ENCODE measurements at regions not wholly inside any gene's neighbourhood (a gene's known extent, or its start where the extent isn't known, plus 50 kb on each side); places are given as distances from the start of the nearest gene placed in this dataset.

DNA sequence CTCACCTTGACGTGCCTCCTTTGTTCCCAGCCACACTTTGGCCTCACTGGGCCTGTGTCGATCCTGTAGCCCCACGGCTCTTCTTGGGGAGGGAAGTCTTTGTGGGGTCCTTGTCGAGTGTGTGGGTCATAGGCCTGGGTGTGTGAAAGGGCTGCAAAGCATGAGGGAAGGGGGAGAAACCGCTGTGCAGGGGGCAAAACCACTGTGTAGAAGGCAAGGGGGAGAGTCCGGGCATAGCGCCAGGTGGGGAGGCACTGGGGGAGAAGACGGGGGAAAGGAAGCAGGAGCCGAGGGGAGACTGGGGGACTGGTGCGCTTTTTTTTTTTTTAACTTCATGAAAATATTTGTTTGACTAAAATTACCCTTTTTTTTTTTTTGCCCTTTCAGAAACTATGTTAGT, 65.1 kb upstream of the RASD2 start:
- no peaks in the 10 kb centered on the region for H3K9me3 ChIP-seq
- H3K27me3 ChIP-seq, result peaks cover 0 to 7% (median 0%) of the 10 kb centered on the region in 3 donors
- H3K36me3 ChIP-seq, result no peaks in the 10 kb centered on the region
- TF ChIP-seq POLR2AphosphoS5 (IDR thresholded peaks at IDR 0.05) (no peak), EP300 (IDR thresholded peaks at IDR 0.05) (no peak), POLR2A (IDR thresholded peaks at IDR 0.05) (no peak)
- TF ChIP-seq, protein P1, sequence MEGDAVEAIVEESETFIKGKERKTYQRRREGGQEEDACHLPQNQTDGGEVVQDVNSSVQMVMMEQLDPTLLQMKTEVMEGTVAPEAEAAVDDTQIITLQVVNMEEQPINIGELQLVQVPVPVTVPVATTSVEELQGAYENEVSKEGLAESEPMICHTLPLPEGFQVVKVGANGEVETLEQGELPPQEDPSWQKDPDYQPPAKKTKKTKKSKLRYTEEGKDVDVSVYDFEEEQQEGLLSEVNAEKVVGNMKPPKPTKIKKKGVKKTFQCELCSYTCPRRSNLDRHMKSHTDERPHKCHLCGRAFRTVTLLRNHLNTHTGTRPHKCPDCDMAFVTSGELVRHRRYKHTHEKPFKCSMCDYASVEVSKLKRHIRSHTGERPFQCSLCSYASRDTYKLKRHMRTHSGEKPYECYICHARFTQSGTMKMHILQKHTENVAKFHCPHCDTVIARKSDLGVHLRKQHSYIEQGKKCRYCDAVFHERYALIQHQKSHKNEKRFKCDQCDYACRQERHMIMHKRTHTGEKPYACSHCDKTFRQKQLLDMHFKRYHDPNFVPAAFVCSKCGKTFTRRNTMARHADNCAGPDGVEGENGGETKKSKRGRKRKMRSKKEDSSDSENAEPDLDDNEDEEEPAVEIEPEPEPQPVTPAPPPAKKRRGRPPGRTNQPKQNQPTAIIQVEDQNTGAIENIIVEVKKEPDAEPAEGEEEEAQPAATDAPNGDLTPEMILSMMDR (IDR thresholded peaks at IDR 0.05), result no peak
- intact Hi-C loops (cut with DNase I; ENCODE audit: low total_unique reads), result no loop called here
- DNase-seq, result no peak
- H3K4me1 ChIP-seq, result peaks cover 16 to 34% (median 25%) of the 10 kb centered on the region in 4 donors
- no peak overlapping the region for H3K27ac ChIP-seq
- H3K4me3 ChIP-seq, result no peak overlapping the region
- WGBS, 5 donors, result 46 to 58% (median 52%) methylated on average over 10 of the region's 10 CpGs

DNA sequence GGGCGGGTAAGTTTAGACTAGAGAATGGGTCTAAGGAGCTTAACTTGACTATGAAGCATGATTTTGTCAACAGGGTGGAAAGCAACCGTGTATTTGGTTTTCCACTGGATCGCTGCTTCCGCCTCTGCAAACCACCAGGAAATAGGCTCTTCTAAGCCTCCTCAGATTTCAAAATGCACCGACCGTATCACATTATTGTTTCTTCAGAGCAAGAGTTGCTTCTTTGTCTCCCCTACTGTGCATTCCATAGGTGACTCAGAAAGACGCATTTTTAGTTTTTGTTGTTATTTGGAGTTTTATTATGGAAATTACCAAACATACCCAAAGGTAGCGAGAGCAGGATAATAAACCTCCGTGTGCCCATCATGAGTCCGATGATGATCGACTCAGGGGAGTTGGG, 64.3 kb upstream of the RASD2 start:
- H3K4me3 ChIP-seq, result no peak overlapping the region
- H3K36me3 ChIP-seq, result no peaks in the 10 kb centered on the region
- peaks cover 23 to 42% (median 33%) of the 10 kb centered on the region in 4 donors for H3K4me1 ChIP-seq
- intact Hi-C loops (cut with DNase I; ENCODE audit: low total_unique reads), result no loop called here
- H3K27me3 ChIP-seq, result peaks cover 0 to 7% (median 0%) of the 10 kb centered on the region in 3 donors
- H3K9me3 ChIP-seq, result no peaks in the 10 kb centered on the region
- TF ChIP-seq POLR2AphosphoS5 (IDR thresholded peaks at IDR 0.05) (no peak), EP300 (IDR thresholded peaks at IDR 0.05) (no peak), POLR2A (IDR thresholded peaks at IDR 0.05) (no peak)
- TF ChIP-seq, protein P1 (IDR thresholded peaks at IDR 0.05), result no peak
- H3K27ac ChIP-seq, result no peak overlapping the region
- DNase-seq, result no peak
- 76 to 86% (median 82%) methylated on average over 11 of the region's 11 CpGs for WGBS, 5 donors

DNA sequence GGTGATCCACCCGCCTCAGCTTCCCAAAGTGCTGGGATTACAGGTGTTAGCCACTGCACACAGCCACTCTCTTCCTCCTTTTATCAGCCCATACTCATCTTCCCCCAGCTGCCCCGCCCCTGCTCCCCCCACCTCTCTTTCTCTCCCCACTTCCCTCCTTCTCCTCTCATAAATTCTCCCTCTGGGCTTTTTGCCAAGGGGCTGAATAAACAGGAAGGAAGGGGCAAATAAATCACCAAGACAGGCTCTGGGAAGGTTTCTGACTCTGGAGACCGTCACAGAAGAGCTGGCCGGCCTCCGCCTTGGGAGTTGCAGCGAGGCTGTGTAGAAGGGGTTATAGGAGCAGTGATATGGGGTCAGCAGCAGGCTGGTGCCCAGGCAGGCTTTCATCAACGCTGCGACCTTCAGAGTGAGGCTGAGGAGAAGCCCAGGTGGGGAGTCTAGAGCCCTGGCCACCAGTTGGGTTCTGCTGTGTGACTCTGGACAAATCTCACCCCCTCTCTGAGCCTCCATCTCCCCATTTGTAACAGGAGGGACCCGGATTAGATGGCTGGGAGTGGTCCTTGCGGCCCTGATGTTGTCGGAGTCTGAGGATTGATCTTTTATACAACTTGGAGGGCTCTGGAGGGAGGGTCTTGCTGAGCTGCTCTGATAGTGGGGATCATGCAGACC, 62.6 kb upstream of the RASD2 start:
- peaks cover 0 to 7% (median 0%) of the 10 kb centered on the region in 3 donors for H3K27me3 ChIP-seq
- H3K36me3 ChIP-seq, result no peaks in the 10 kb centered on the region
- DNase-seq, result peak in 1 of 2 donors; percentile 93
- H3K9me3 ChIP-seq, result no peaks in the 10 kb centered on the region
- H3K4me1 ChIP-seq, result peaks cover 26 to 48% (median 38%) of the 10 kb centered on the region in 4 donors
- peak overlapping the region in 4 of 5 donors; percentile 42 to 69 (median 52) for H3K27ac ChIP-seq
- TF ChIP-seq POLR2AphosphoS5 (IDR thresholded peaks at IDR 0.05) (peak; percentile 38 to 73 (median 62)), POLR2A (IDR thresholded peaks at IDR 0.05) (no peak)
- TF ChIP-seq, protein P1 (IDR thresholded peaks at IDR 0.05), result no peak
- no peak overlapping the region for H3K4me3 ChIP-seq
- WGBS, 5 donors, result 24 to 37% (median 29%) methylated on average over 11 of the region's 11 CpGs
- intact Hi-C loops (cut with DNase I; ENCODE audit: low total_unique reads), result no loop called here

DNA sequence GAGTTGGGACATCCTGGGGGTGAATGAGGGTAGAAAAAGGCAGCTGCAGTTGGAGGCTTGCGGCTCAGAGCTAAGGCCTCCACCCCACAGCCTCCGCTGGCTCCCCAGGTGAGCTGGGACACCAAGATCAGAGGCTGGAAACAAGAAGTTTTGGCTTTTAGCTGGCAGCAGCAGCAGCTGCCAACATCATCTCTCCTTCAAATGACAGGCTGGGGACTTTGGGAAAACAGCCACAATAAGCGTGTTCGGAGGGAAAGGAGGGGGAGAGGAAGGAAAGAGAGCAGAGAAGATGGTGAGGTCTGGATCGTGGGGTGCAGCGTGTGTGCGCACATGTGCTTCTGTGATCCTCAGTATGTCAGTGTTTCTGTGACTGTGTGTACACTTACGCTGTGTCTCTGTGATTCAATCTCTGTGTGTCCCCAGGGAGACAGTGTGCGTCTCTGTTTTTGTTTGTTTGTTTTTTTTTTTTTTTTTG, 62.0 kb upstream of the RASD2 start:
- Histone ChIP-seq H3K27ac (peak overlapping the region in 4 of 5 donors; percentile 42 to 73 (median 64)), H3K4me3 (no peak overlapping the region), H3K27me3 (peaks cover 0 to 7% (median 0%) of the 10 kb centered on the region in 3 donors), H3K4me1 (peaks cover 26 to 48% (median 38%) of the 10 kb centered on the region in 4 donors), H3K9me3 (no peaks in the 10 kb centered on the region), H3K36me3 (no peaks in the 10 kb centered on the region)
- TF ChIP-seq, protein P1 (IDR thresholded peaks at IDR 0.05), result no peak
- TF ChIP-seq EP300 (IDR thresholded peaks at IDR 0.05) (no peak), POLR2AphosphoS5 (IDR thresholded peaks at IDR 0.05) (no peak), POLR2A (IDR thresholded peaks at IDR 0.05) (no peak)
- peak in 1 of 2 donors; percentile 39 for DNase-seq
- intact Hi-C loops (cut with DNase I; ENCODE audit: low total_unique reads), result no loop called here
- 69 to 87% (median 85%) methylated on average over 9 of the region's 9 CpGs for WGBS, 5 donors

All from stomach (tissue), 8 donors.